Kidney epithelial cell (primary cell): ENCODE measurements at regions not wholly inside any gene's neighbourhood (a gene's known extent, or its start where the extent isn't known, plus 50 kb on each side); places are given as distances from the start of the nearest gene placed in this dataset.

ENCODE experiments used
- DNase-seq: peaks from one replicate; pipeline ENCODE4 v3.0.0-alpha.2; 2010; ENCODE audit warnings: low read depth
- H3K27me3 ChIP-seq: 2 replicates; pipeline ENCODE4 v1.6.0; 2011; ENCODE audit warnings: low read length; ENCODE audit not compliant: control insufficient read depth, insufficient read depth
- H3K36me3 ChIP-seq: 2 replicates; pipeline ENCODE4 v1.5.1; 2011; ENCODE audit warnings: low read length; ENCODE audit not compliant: control insufficient read depth, insufficient read depth
- H3K4me3 ChIP-seq: 2 replicates; pipeline ENCODE4 v1.5.1; 2011; ENCODE audit warnings: low read depth, mild to moderate bottlenecking, control low read depth, low read length
- CTCF ChIP-seq: IDR thresholded peaks from 2 replicates; pipeline ENCODE4 v1.5.1; 2011; ENCODE audit warnings: mild to moderate bottlenecking, moderate library complexity, low read length, control low read depth, inconsistent platforms; ENCODE audit not compliant: insufficient read depth, poor library complexity, severe bottlenecking

- no peak for TF ChIP-seq CTCF
- no peaks in the 10 kb centered on the region for H3K27me3 ChIP-seq
- no peaks in the 10 kb centered on the region for H3K36me3 ChIP-seq
- H3K4me3 ChIP-seq, result no peak overlapping the region
- no peak for DNase-seq
These were observed 208.6 kb downstream of the CMPK2 start for GRCh38 chr2:6657136-6657535.

DNA sequence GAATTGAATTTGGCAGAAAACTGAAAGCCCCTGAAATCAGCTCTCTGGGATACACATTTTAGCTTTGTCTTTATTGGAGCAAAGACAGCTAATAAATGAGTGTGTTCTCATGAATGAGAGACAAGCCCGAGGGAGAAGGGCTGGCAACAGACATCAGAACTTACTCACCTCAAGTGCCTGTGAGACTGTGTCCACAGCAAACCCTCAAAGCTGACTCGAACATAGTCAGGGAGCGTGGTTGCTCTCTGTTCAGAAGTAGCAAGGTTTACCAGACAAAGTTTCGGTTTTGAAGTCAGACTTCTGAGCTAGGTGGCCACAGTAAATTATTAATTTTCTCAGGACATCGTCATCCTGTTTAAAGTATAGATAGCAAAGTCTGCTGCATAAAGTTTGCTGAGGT lies 207.9 kb downstream of the CMPK2 start:
- no peak for DNase-seq
- no peaks in the 10 kb centered on the region for H3K36me3 ChIP-seq
- no peaks in the 10 kb centered on the region for H3K27me3 ChIP-seq
- TF ChIP-seq CTCF, result no peak
- H3K4me3 ChIP-seq, result no peak overlapping the region

GRCh38 chr2:6664332-6665061 lies 201.2 kb downstream of the CMPK2 start:
- DNase-seq, result no peak
- H3K27me3 ChIP-seq, result no peaks in the 10 kb centered on the region
- H3K4me3 ChIP-seq, result no peak overlapping the region
- H3K36me3 ChIP-seq, result no peaks in the 10 kb centered on the region
- TF ChIP-seq CTCF, result no peak

- H3K4me3 ChIP-seq, result no peak overlapping the region
These were observed 200.3 kb downstream of the CMPK2 start for GRCh38 chr2:6665093-6666045.

GRCh38 chr2:6667326-6667725 lies 198.4 kb downstream of the CMPK2 start:
- Histone ChIP-seq H3K4me3 (no peak overlapping the region), H3K27me3 (no peaks in the 10 kb centered on the region), H3K36me3 (no peaks in the 10 kb centered on the region)
- TF ChIP-seq CTCF, result no peak
- DNase-seq, result no peak

More at GRCh38 chr2:6665093-6666045, 200.3 kb downstream of the CMPK2 start:
- H3K36me3 ChIP-seq, result no peaks in the 10 kb centered on the region
- no peak for DNase-seq
- no peaks in the 10 kb centered on the region for H3K27me3 ChIP-seq
- TF ChIP-seq CTCF, result no peak
